Type B pancreatic cell (in vitro differentiated cells): ENCODE measurements at regions not wholly inside any gene's neighbourhood (a gene's known extent, or its start where the extent isn't known, plus 50 kb on each side); places are given as distances from the start of the nearest gene placed in this dataset.

Experiments used
- DNase-seq: peaks from one replicate; pipeline ENCODE4 v3.0.0; 2021; ENCODE audit warnings: mixed read lengths; ENCODE audit not compliant: unreplicated experiment; ENCODE audit errors: extremely low spot score
- H3K27ac Mint-ChIP-seq: 2 replicates; pipeline ENCODE4 v1.8.0; 2021; ENCODE audit warnings: mild to moderate bottlenecking, mixed read lengths
- H3K27me3 Mint-ChIP-seq: 2 replicates; pipeline ENCODE4 v1.8.0; 2021; ENCODE audit warnings: mixed read lengths
- H3K36me3 Mint-ChIP-seq: 2 replicates; pipeline ENCODE4 v1.8.0; 2021; ENCODE audit warnings: mixed read lengths
- H3K4me1 Mint-ChIP-seq: one replicate; pipeline ENCODE4 v1.8.0; 2021; ENCODE audit warnings: mixed read lengths; ENCODE audit not compliant: unreplicated experiment
- H3K4me3 Mint-ChIP-seq: 2 replicates; pipeline ENCODE4 v1.8.0; 2021; ENCODE audit warnings: mild to moderate bottlenecking, mixed read lengths
- H3K9me3 Mint-ChIP-seq: 2 replicates; pipeline ENCODE4 v1.8.0; 2021; ENCODE audit warnings: mixed read lengths
- CTCF ChIP-seq: fragments of 200-600 bp; sonication (generic); conservative IDR thresholded peaks from 2 replicates; pipeline ENCODE4 v1.5.0; 2021; ENCODE audit warnings: antibody characterized with exemption, mild to moderate bottlenecking

DNA sequence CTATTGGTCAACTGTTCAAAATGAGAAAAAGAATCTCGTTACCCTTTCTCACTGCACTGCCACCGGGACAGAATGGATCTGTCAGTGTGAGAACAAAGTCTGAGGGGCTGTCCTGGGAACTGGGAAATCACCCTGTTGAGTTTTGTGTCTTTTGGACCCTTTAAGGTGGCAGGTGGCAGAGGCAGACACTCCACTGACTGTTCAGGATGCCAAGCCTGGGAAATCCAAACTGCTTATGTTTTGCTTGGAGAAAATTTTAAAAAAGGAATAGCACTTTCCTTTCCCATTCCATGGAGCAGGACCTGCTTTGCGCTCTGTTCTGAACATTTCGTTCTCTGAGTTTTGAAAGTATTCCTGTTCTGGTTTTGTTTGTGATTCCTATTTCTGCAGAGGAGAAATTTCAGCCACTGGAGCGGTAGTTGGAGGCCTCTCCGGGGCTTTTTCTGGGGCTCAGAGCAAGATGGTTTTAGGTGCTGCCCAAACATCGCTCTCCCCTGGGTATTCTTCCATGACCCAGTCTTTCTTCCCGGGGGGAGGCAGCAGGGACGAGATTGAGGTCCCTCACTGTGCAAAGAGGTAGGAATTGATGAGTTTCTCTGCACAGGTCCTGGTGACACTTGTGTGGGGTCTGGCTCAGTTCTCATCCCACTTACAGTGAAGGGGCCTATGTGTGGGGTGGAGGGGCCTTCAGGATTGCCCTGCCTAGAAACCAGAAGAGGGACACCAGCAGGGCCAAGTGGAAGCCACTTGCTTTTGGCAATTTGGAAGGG, 138.5 kb upstream of the SYT13 start:
- Mint-ChIP-seq H3K9me3 (no peaks in the 10 kb centered on the region), H3K4me1 (peaks cover 10% of the 10 kb centered on the region), H3K27ac (no peak overlapping the region), H3K4me3 (no peak overlapping the region), H3K27me3 (peaks cover 19% of the 10 kb centered on the region), H3K36me3 (no peaks in the 10 kb centered on the region)
- no peak for DNase-seq
- no peak for TF ChIP-seq CTCF

DNA sequence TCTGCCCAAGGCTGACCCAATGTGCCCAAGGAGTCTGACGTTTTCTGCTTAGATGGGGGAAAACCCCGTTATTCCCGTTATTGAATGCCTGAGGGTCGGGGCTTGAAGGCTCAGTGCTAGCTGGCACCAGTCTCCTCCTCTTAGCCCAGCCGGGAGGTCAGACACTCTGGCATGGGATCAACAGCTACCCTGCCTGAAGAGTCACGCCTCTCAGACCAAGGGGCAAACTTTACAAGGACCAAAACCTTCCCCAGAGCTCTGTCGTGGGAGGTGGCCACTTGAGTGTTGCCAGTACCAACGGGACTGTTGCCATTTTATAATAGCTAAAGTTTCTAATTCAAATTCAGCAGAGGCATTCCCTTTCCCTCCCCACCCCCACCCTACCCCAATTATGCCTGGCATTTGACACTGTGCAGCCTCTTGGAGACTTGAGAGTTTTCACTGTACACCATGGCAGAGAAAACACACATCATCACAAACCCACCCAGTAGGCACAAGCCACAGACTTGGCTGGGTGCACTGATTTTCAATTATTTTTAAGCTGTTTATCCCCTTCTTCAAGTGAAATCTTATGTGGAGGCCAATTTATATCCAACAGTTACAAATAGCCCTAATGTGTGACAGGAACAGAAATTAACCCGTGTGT, 137.5 kb upstream of the SYT13 start:
- no peak overlapping the region for H3K27ac Mint-ChIP-seq
- no peak overlapping the region for H3K4me3 Mint-ChIP-seq
- H3K4me1 Mint-ChIP-seq: peaks cover 7% of the 10 kb centered on the region
- H3K9me3 Mint-ChIP-seq: no peaks in the 10 kb centered on the region
- TF ChIP-seq CTCF: no peak
- H3K27me3 Mint-ChIP-seq: peaks cover 19% of the 10 kb centered on the region
- no peaks in the 10 kb centered on the region for H3K36me3 Mint-ChIP-seq
- no peak for DNase-seq

GRCh38 chr11:45423036-45423435, 136.9 kb upstream of the SYT13 start:
- H3K9me3 Mint-ChIP-seq: no peaks in the 10 kb centered on the region

GRCh38 chr11:45414088-45414487, 127.9 kb upstream of the SYT13 start:
- Mint-ChIP-seq H3K4me3 (no peak overlapping the region), H3K27ac (no peak overlapping the region), H3K36me3 (no peaks in the 10 kb centered on the region), H3K27me3 (peaks cover 27% of the 10 kb centered on the region), H3K4me1 (peaks cover 41% of the 10 kb centered on the region), H3K9me3 (no peaks in the 10 kb centered on the region)
- no peak for DNase-seq
- TF ChIP-seq CTCF: no peak

More at GRCh38 chr11:45423036-45423435, 136.9 kb upstream of the SYT13 start:
- DNase-seq: no peak
- no peak overlapping the region for H3K27ac Mint-ChIP-seq
- peaks cover 5% of the 10 kb centered on the region for H3K4me1 Mint-ChIP-seq
- peaks cover 23% of the 10 kb centered on the region for H3K27me3 Mint-ChIP-seq
- TF ChIP-seq CTCF: no peak
- no peak overlapping the region for H3K4me3 Mint-ChIP-seq
- no peaks in the 10 kb centered on the region for H3K36me3 Mint-ChIP-seq

GRCh38 chr11:45413156-45413858, 127.2 kb upstream of the SYT13 start:
- Mint-ChIP-seq H3K27me3 (peaks cover 26% of the 10 kb centered on the region), H3K27ac (no peak overlapping the region), H3K4me3 (no peak overlapping the region), H3K9me3 (no peaks in the 10 kb centered on the region), H3K4me1 (peaks cover 48% of the 10 kb centered on the region), H3K36me3 (no peaks in the 10 kb centered on the region)
- no peak for DNase-seq
- TF ChIP-seq CTCF: no peak
